GM12878 (cell line): ENCODE measurements at regions not wholly inside any gene's neighbourhood (a gene's known extent, or its start where the extent isn't known, plus 50 kb on each side); places are given as distances from the start of the nearest gene placed in this dataset.

Experiments used
- ATAC-seq: fragments of 200-7000 bp; cut with Tn5 transposase; 3 replicates; pipeline ENCODE4 v1.9.1; 2020; ENCODE audit warnings: mild to moderate bottlenecking, moderate library complexity
- BruUV-seq: library from RNA; stranded (reverse); fragments of 400-500 nt; replicated peaks from 2 replicates; lab custom pipeline; 2021; lab: Mats Ljungman, UMichigan
- CTCF ChIA-PET: fragments of 300-600 bp; sonication (Branson Sonifier 250); formaldehyde crosslinking; extraction: SDS; loops from one replicate; lab custom pipeline; 2021; ENCODE audit warnings: inconsistent platforms; lab: Yijun Ruan, JAX
- POLR2A ChIA-PET: fragments of 350-600 bp; formaldehyde crosslinking; extraction: SDS; loops from one replicate; lab custom pipeline; 2021; ENCODE audit warnings: inconsistent platforms; lab: Charles Lee
- RAD21 ChIA-PET: fragments of 300-600 bp; sonication (Branson Sonifier 250); formaldehyde crosslinking; loops from one replicate; lab custom pipeline; 2023; ENCODE audit warnings: antibody characterized with exemption; ENCODE audit not compliant: unreplicated experiment; lab: Charles Lee
- SMC1A ChIA-PET: fragments of 300-600 bp; sonication (Branson Sonifier 250); formaldehyde crosslinking; loops from one replicate; lab custom pipeline; 2023; ENCODE audit not compliant: unreplicated experiment, uncharacterized antibody; lab: Charles Lee
- DNase-seq: peaks from one replicate; pipeline ENCODE4 v3.0.0-alpha.2; 2011; ENCODE audit warnings: low read depth, low spot score
- FAIRE-seq: peaks from 3 replicates; lab custom pipeline; 2011; peaks lifted over from hg19 to GRCh38; lab: Jason Lieb, UNC
- H2AFZ ChIP-seq: 2 replicates; pipeline ENCODE4 v1.6.0; 2011; ENCODE audit warnings: low read depth, low read length, control low read depth; ENCODE audit not compliant: control insufficient read depth
- H3K27ac ChIP-seq: 2 replicates; pipeline ENCODE4 v1.5.1; 2011; ENCODE audit warnings: control low read depth; ENCODE audit not compliant: control insufficient read depth, insufficient read depth
- H3K27me3 ChIP-seq, 2 experiments: replicated peaks in 1 of 2; 2 replicates each; pipeline versions ENCODE4 v1.6.0 to v1.6.1; 2011; ENCODE audit warnings: low read length in 1 of 2; ENCODE audit not compliant: control insufficient read depth in 2 of 2, insufficient read depth in 2 of 2
- H3K36me3 ChIP-seq, 2 experiments: 2 replicates each; pipeline ENCODE4 v1.5.1; 2011; ENCODE audit warnings: low read length in 1 of 2; ENCODE audit not compliant: control insufficient read depth in 2 of 2, insufficient read depth in 2 of 2
- H3K4me1 ChIP-seq: 2 replicates; pipeline ENCODE4 v1.6.1; 2011; ENCODE audit warnings: mild to moderate bottlenecking, low read length, moderate library complexity, mixed read lengths; ENCODE audit not compliant: control insufficient read depth, insufficient read depth
- H3K4me2 ChIP-seq: 2 replicates; pipeline ENCODE4 v1.6.0; 2011; ENCODE audit warnings: control low read depth; ENCODE audit not compliant: control insufficient read depth, insufficient read depth
- H3K4me3 ChIP-seq: fragments of 200-600 bp; sonication (generic); 2 replicates; pipeline ENCODE4 v1.5.1; 2016
- H3K79me2 ChIP-seq: 2 replicates; pipeline ENCODE4 v1.6.0; 2011; ENCODE audit warnings: low read length; ENCODE audit not compliant: control insufficient read depth, insufficient read depth
- H3K9ac ChIP-seq: 2 replicates; pipeline ENCODE4 v1.8.0; 2011; ENCODE audit warnings: low read length, control low read depth, mixed read lengths; ENCODE audit not compliant: control insufficient read depth, insufficient read depth
- H3K9me3 ChIP-seq: replicated peaks from 3 replicates; pipeline ENCODE4 v1.5.1; 2011; ENCODE audit warnings: mild to moderate bottlenecking, low read length; ENCODE audit not compliant: control insufficient read depth, insufficient read depth
- H4K20me1 ChIP-seq: 2 replicates; pipeline ENCODE4 v1.6.0; 2011; ENCODE audit not compliant: control insufficient read depth, insufficient read depth
- ATF7 ChIP-seq: fragments of 450-650 bp; IDR thresholded peaks from 2 replicates; pipeline ENCODE4 v1.6.1; 2016; ENCODE audit warnings: low read depth, mild to moderate bottlenecking
- EGR1 ChIP-seq, 2 experiments: IDR thresholded peaks; 1 replicate in 1 of 2; 2 replicates in 1 of 2; pipeline ENCODE4 v1.6.1; 2011 to 2012; ENCODE audit warnings: low read depth in 2 of 2, low read length in 2 of 2, borderline replicate concordance in 1 of 2, mild to moderate bottlenecking in 1 of 2, moderate library complexity in 1 of 2
- GATAD2B ChIP-seq: fragments of 450-650 bp; conservative IDR thresholded peaks from 2 replicates; pipeline ENCODE4 v1.6.1; 2017; ENCODE audit warnings: low read depth, mild to moderate bottlenecking, moderate library complexity
- JUNB ChIP-seq: IDR thresholded peaks from 2 replicates; pipeline ENCODE4 v1.6.1; 2016; ENCODE audit warnings: antibody characterized with exemption, mild to moderate bottlenecking
- KAT2A ChIP-seq: conservative IDR thresholded peaks from 2 replicates; pipeline ENCODE4 v1.6.1; 2011; ENCODE audit warnings: low read depth, low read length; ENCODE audit not compliant: control insufficient read depth
- PKNOX1 ChIP-seq: fragments of 450-650 bp; IDR thresholded peaks from 2 replicates; pipeline ENCODE4 v1.6.1; 2016; ENCODE audit warnings: mild to moderate bottlenecking
- POLR2AphosphoS2 ChIP-seq: IDR thresholded peaks from 2 replicates; pipeline ENCODE4 v1.6.1; 2011; ENCODE audit warnings: low read depth, mild to moderate bottlenecking, low read length, improper control_type of control experiment, moderate library complexity
- RUNX3 ChIP-seq: IDR thresholded peaks from 2 replicates; pipeline ENCODE4 v1.6.1; 2012; ENCODE audit warnings: low read length, inconsistent platforms
- SRF ChIP-seq, 2 experiments: IDR thresholded peaks; 2 replicates each; pipeline ENCODE4 v1.6.1; 2011; ENCODE audit warnings: low read depth in 2 of 2, low read length in 2 of 2, mild to moderate bottlenecking in 1 of 2, moderate library complexity in 1 of 2
- WGBS: methylation state at CpG from one replicate; pipeline ENCODE4 v1.1.6; 2016; ENCODE audit warnings: low lambda C conversion rate; ENCODE audit not compliant: insufficient replicate concordance, insufficient coverage; ENCODE audit errors: missing lambda C conversion rate; 5-methylcytosine and 5-hydroxymethylcytosine counted together
- in situ Hi-C: fragments of 300-500 bp; cut with MboI; formaldehyde crosslinking; loops from 9 replicates; pipeline ENCODE4 v1.14.3; 2018; ENCODE audit warnings: mixed read lengths
- intact Hi-C: fragments of 100-400 bp; cut with micrococcal nuclease; formaldehyde crosslinking; loops from one replicate; pipeline ENCODE4 v1.14.2; 2022; ENCODE audit not compliant: unreplicated experiment
- TF ChIP-seq, protein P1 (sequence below): IDR thresholded peaks from 2 replicates; pipeline ENCODE4 v1.6.1; 2012; ENCODE audit warnings: improper control_type of control experiment, low read depth, low read length; ENCODE audit not compliant: insufficient replicate concordance

DNA sequence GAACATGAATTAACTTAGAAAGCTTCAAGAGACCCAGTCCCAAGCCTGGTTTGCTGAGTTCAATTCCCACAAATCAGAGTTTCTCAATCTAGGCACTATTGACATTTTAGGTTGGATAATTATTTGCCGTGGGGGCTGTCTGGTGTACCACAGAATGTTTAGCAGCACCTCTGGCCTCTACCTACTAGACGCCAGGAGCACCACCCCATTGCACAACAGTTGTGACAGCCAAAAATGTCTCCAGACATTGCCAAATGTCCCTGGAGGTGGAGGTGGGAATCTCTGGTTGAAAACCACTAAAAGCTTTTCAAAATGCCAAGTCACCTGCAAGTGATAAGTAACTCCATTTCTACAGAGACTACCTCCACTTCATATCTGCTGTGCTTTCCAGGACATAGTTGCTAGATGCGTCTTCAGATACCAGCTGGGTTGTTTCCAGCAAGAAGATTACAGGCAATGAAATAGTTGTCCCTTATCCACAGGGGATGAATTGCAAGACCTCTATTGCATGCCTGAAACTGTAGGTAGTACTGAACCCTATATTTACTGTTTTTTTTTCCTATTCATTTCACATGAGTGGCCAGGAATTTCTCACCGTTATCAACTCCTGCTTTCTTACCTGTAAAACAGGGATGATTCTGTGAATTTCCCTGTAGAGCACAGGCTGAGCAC, 554.3 kb downstream of the ZEB2 start:
- no peak overlapping the region for H2AFZ ChIP-seq
- ATAC-seq (no peak), FAIRE-seq (no peak), DNase-seq (no peak)
- no peaks in the 10 kb centered on the region for H3K27me3 ChIP-seq
- POLR2A ChIA-PET, result no interaction called here
- BruUV-seq, result no TSS peak
- no peaks in the 10 kb centered on the region for H3K9me3 ChIP-seq
- H3K9ac ChIP-seq, result no peak overlapping the region
- 80% methylated on average over 4 of the region's 4 CpGs for WGBS
- no peaks in the 10 kb centered on the region for H3K36me3 ChIP-seq
- H3K79me2 ChIP-seq, result no peaks in the 10 kb centered on the region
- in situ Hi-C loops (no loop called here), intact Hi-C loops (no loop called here)
- TF ChIP-seq PKNOX1 (no peak), EGR1 (IDR thresholded peaks at IDR 0.05; ENCODE audit: borderline replicate concordance in 1 of 2, low read depth in 2 of 2, low read length in 2 of 2) (no peak)
- H3K4me1 ChIP-seq, result no peaks in the 10 kb centered on the region
- H3K4me2 ChIP-seq, result no peak overlapping the region
- SMC1A ChIA-PET, result interaction anchor here (1.1 kb wide), 1 partner anchor 39 kb away, joined by 3 read pairs; no protein-coding TSS in a partner anchor
- CTCF ChIA-PET, result no interaction called here
- no peak overlapping the region for H3K4me3 ChIP-seq
- H3K27ac ChIP-seq, result no peak overlapping the region
- RAD21 ChIA-PET, result no interaction called here
- no peaks in the 10 kb centered on the region for H4K20me1 ChIP-seq

GRCh38 chr2:143964891-143965290, 555.0 kb downstream of the ZEB2 start:
- no peaks in the 10 kb centered on the region for H3K27me3 ChIP-seq
- H2AFZ ChIP-seq, result no peak overlapping the region
- WGBS, result 100% methylated on average over 1 of the region's 1 CpG
- no peak for FAIRE-seq
- in situ Hi-C loops, result no loop called here
- H3K36me3 ChIP-seq, result no peaks in the 10 kb centered on the region
- no peaks in the 10 kb centered on the region for H3K79me2 ChIP-seq
- H3K27ac ChIP-seq, result no peak overlapping the region
- no peak for DNase-seq
- no peaks in the 10 kb centered on the region for H3K4me1 ChIP-seq
- H3K4me3 ChIP-seq, result no peak overlapping the region
- ATAC-seq, result no peak
- ChIA-PET CTCF (no interaction called here), RAD21 (no interaction called here), POLR2A (no interaction called here), SMC1A (interaction anchor here (1.1 to 2.1 kb wide), 3 partner anchors 11 to 39 kb away, joined by 3 to 5 read pairs (median 5); no protein-coding TSS in a partner anchor)
- H3K9me3 ChIP-seq, result no peaks in the 10 kb centered on the region
- no peak overlapping the region for H3K9ac ChIP-seq
- BruUV-seq, result no TSS peak
- no peaks in the 10 kb centered on the region for H4K20me1 ChIP-seq
- no peak overlapping the region for H3K4me2 ChIP-seq
- intact Hi-C loops, result no loop called here
- TF ChIP-seq SRF (IDR thresholded peaks at IDR 0.05; ENCODE audit: low read depth in 2 of 2, low read length in 2 of 2) (no peak), JUNB (no peak), RUNX3 (no peak), KAT2A (no peak), GATAD2B (no peak), POLR2AphosphoS2 (no peak), ATF7 (no peak)
- TF ChIP-seq, protein P1, sequence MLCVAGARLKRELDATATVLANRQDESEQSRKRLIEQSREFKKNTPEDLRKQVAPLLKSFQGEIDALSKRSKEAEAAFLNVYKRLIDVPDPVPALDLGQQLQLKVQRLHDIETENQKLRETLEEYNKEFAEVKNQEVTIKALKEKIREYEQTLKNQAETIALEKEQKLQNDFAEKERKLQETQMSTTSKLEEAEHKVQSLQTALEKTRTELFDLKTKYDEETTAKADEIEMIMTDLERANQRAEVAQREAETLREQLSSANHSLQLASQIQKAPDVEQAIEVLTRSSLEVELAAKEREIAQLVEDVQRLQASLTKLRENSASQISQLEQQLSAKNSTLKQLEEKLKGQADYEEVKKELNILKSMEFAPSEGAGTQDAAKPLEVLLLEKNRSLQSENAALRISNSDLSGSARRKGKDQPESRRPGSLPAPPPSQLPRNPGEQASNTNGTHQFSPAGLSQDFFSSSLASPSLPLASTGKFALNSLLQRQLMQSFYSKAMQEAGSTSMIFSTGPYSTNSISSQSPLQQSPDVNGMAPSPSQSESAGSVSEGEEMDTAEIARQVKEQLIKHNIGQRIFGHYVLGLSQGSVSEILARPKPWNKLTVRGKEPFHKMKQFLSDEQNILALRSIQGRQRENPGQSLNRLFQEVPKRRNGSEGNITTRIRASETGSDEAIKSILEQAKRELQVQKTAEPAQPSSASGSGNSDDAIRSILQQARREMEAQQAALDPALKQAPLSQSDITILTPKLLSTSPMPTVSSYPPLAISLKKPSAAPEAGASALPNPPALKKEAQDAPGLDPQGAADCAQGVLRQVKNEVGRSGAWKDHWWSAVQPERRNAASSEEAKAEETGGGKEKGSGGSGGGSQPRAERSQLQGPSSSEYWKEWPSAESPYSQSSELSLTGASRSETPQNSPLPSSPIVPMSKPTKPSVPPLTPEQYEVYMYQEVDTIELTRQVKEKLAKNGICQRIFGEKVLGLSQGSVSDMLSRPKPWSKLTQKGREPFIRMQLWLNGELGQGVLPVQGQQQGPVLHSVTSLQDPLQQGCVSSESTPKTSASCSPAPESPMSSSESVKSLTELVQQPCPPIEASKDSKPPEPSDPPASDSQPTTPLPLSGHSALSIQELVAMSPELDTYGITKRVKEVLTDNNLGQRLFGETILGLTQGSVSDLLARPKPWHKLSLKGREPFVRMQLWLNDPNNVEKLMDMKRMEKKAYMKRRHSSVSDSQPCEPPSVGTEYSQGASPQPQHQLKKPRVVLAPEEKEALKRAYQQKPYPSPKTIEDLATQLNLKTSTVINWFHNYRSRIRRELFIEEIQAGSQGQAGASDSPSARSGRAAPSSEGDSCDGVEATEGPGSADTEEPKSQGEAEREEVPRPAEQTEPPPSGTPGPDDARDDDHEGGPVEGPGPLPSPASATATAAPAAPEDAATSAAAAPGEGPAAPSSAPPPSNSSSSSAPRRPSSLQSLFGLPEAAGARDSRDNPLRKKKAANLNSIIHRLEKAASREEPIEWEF, result no peak
